Sigmoid colon (tissue), 6 donors: ENCODE measurements at regions not wholly inside any gene's neighbourhood (a gene's known extent, or its start where the extent isn't known, plus 50 kb on each side); places are given as distances from the start of the nearest gene placed in this dataset.
A peak's percentile ranks its signal among the peaks of the same experiment; 100 is the strongest.

Source experiments
- DNase-seq: peaks from one replicate; pipeline ENCODE4 v3.0.0-alpha.2; 2019
- H3K27ac ChIP-seq, 4 donors: fragments of 200-600 bp; sonication (generic); one replicate each; pipeline ENCODE4 v1.5.1; 2016 to 2019; ENCODE audit warnings: mild to moderate bottlenecking in 1 of 4
- H3K27me3 ChIP-seq, 3 donors: fragments of 200-600 bp; sonication (generic); one replicate each; pipeline ENCODE4 v1.5.1; 2019; ENCODE audit warnings: mild to moderate bottlenecking in 1 of 3
- H3K36me3 ChIP-seq, 4 donors: fragments of 200-600 bp; sonication (generic); one replicate each; pipeline ENCODE4 v1.5.1; 2016 to 2019
- H3K4me1 ChIP-seq, 4 donors: fragments of 200-600 bp; sonication (generic); one replicate each; pipeline ENCODE4 v1.5.1; 2017 to 2019
- H3K4me3 ChIP-seq, 4 donors: fragments of 200-600 bp; sonication (generic); one replicate each; pipeline ENCODE4 v1.5.1; 2017 to 2019; ENCODE audit warnings: mild to moderate bottlenecking in 2 of 4, moderate library complexity in 1 of 4
- H3K9me3 ChIP-seq, 4 donors: fragments of 200-600 bp in 3 of 4; sonication (generic) in 3 of 4; one replicate each; pipeline versions ENCODE4 v1.5.1 to v1.6.1; 2013 to 2019
- EP300 ChIP-seq, 4 donors: sonication (generic); formaldehyde crosslinking; IDR thresholded peaks; one replicate each; pipeline ENCODE4 v1.6.1; 2017; ENCODE audit warnings: antibody characterized with exemption in 4 of 4
- POLR2A ChIP-seq, 2 donors: fragments of 450-650 bp; IDR thresholded peaks; one replicate each; pipeline ENCODE4 v1.6.1; 2016; ENCODE audit warnings: antibody characterized with exemption in 2 of 2, mild to moderate bottlenecking in 2 of 2, moderate library complexity in 2 of 2
- POLR2AphosphoS5 ChIP-seq, 4 donors: sonication (generic); formaldehyde crosslinking; IDR thresholded peaks; one replicate each; pipeline ENCODE4 v1.6.1; 2017; ENCODE audit warnings: antibody characterized with exemption in 4 of 4
- WGBS, 2 donors: extraction: QIAGEN DNeasy Blood & Tissue Kit; methylation state at CpG; one replicate each; pipeline ENCODE4 v1.1.7; 2013; 5-methylcytosine and 5-hydroxymethylcytosine counted together
- intact Hi-C: fragments of 100-400 bp; cut with DNase I; formaldehyde crosslinking; loops from one replicate; pipeline ENCODE4 v1.15.1; 2023
- TF ChIP-seq, protein P1 (sequence below), 4 experiments: fragments of 450-650 bp in 3 of 4; fragments of 200-600 bp in 1 of 4; IDR thresholded peaks; one replicate each; pipeline ENCODE4 v1.5.1; 2016 to 2019; ENCODE audit warnings: antibody characterized with exemption in 4 of 4, mild to moderate bottlenecking in 3 of 4, moderate library complexity in 2 of 4
- donor health status: healthy with polysubstance abuse.
- donor health status: healthy.

DNA sequence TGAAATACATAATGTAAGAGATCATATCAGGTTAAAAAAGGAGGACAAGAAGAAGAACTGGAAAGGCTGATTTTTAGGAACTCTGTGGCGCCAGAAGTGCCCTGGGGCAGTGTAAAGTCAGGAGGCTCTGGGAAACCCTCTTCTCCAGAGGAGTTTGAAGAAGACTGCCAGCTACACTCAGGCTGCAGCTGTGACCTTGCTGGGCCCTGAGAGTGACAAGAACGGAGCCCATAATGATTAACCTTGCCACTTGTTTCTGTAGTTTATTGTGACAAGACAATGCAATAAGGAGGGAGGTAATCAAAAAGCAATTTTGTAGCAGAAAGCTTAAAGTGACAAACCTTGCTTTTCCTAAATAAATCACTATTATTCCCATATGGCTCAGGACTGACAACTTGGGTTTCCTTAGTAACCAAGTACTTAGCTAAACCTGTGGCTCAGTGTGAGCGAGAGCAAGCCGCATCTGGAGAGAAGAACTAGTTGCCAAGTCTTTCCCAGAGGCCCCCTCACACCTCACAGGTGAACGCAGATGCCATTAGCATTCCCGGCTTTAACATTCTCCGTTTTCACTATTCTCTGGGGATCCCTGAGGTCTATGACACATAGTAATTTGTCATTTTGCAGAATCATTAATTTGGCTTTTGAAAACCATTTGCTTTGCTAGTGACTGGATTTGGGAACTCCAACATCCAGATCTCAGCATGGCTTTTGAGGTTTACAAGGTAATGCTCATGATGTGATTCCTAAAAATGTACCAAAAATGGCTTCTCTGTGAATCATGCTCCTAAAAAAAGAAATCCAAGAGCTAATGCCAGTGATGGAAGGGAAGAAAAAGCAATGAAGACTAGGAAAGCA lies 115.9 kb downstream of the OMA1 start:
- 82 to 85% methylated on average over 7 of the region's 7 CpGs for WGBS, 2 donors
- intact Hi-C loops = no loop called here
- Histone ChIP-seq H3K4me1 (peaks cover 0 to 9% (median 1%) of the 10 kb centered on the region in 4 donors), H3K9me3 (no peaks in the 10 kb centered on the region), H3K27ac (no peak overlapping the region), H3K4me3 (no peak overlapping the region), H3K27me3 (no peaks in the 10 kb centered on the region), H3K36me3 (peaks cover 0 to 4% (median 0%) of the 10 kb centered on the region in 4 donors)
- TF ChIP-seq POLR2A (IDR thresholded peaks at IDR 0.05) = no peak
- TF ChIP-seq, protein P1, sequence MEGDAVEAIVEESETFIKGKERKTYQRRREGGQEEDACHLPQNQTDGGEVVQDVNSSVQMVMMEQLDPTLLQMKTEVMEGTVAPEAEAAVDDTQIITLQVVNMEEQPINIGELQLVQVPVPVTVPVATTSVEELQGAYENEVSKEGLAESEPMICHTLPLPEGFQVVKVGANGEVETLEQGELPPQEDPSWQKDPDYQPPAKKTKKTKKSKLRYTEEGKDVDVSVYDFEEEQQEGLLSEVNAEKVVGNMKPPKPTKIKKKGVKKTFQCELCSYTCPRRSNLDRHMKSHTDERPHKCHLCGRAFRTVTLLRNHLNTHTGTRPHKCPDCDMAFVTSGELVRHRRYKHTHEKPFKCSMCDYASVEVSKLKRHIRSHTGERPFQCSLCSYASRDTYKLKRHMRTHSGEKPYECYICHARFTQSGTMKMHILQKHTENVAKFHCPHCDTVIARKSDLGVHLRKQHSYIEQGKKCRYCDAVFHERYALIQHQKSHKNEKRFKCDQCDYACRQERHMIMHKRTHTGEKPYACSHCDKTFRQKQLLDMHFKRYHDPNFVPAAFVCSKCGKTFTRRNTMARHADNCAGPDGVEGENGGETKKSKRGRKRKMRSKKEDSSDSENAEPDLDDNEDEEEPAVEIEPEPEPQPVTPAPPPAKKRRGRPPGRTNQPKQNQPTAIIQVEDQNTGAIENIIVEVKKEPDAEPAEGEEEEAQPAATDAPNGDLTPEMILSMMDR (IDR thresholded peaks at IDR 0.05) = no peak
- no peak for TF ChIP-seq EP300 (IDR thresholded peaks at IDR 0.05)
- TF ChIP-seq POLR2AphosphoS5 (IDR thresholded peaks at IDR 0.05) = no peak
- DNase-seq = no peak

DNA sequence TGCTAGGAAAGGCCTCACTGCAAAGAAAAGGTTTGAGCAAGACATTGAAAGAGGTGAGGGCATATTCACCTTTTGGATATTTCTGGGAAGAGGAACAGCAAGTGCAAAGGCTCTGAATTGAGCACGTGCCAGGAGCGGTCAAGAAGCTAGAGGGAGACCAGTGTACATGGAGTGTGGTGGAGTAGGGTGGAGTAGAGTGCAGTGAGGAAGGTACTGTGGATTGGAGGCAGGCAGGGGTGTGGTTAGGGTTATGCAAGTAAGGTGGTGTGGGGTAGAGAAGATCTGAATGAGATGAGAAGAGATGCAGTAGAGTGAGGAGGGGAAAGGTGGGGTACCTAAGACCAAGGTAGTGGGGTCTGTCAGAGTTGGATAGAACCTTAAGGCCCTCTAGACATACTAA lies 119.6 kb downstream of the OMA1 start:
- WGBS, 2 donors = 52 to 83% methylated on average over 2 of the region's 2 CpGs
- TF ChIP-seq POLR2A (IDR thresholded peaks at IDR 0.05) (no peak), EP300 (IDR thresholded peaks at IDR 0.05) (no peak), POLR2AphosphoS5 (IDR thresholded peaks at IDR 0.05) (no peak)
- Histone ChIP-seq H3K27me3 (no peaks in the 10 kb centered on the region), H3K4me1 (no peaks in the 10 kb centered on the region), H3K4me3 (no peak overlapping the region), H3K27ac (no peak overlapping the region), H3K36me3 (peaks cover 0 to 4% (median 0%) of the 10 kb centered on the region in 4 donors), H3K9me3 (no peaks in the 10 kb centered on the region)
- intact Hi-C loops = no loop called here
- no peak for DNase-seq

DNA sequence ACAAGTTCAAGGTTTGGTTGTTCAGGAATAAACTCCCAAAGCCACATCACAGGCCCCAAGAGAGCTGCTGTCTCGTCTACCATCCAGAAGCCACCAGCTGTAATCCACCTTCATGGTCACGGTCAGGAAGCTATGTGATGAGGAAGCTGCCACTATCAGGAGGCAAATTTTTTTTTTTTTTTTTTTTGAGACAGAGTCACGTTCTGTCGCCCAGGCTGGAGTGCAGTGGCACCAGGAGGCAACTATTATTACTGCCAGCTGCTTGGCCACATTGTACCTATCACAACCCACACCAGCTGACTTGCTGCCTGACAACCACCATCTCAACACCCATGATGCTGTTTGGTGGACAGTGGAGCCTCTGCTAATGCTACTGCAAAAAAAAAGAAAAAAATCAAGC lies 124.1 kb downstream of the OMA1 start:
- Histone ChIP-seq H3K9me3 (no peaks in the 10 kb centered on the region), H3K4me1 (no peaks in the 10 kb centered on the region), H3K36me3 (peaks cover 0 to 3% (median 0%) of the 10 kb centered on the region in 4 donors), H3K4me3 (no peak overlapping the region), H3K27me3 (no peaks in the 10 kb centered on the region), H3K27ac (no peak overlapping the region)
- 83 to 91% methylated on average over 4 of the region's 4 CpGs for WGBS, 2 donors
- no peak for DNase-seq
- intact Hi-C loops = no loop called here
- TF ChIP-seq, protein P1 (IDR thresholded peaks at IDR 0.05) = no peak
- TF ChIP-seq POLR2AphosphoS5 (IDR thresholded peaks at IDR 0.05) = no peak

DNA sequence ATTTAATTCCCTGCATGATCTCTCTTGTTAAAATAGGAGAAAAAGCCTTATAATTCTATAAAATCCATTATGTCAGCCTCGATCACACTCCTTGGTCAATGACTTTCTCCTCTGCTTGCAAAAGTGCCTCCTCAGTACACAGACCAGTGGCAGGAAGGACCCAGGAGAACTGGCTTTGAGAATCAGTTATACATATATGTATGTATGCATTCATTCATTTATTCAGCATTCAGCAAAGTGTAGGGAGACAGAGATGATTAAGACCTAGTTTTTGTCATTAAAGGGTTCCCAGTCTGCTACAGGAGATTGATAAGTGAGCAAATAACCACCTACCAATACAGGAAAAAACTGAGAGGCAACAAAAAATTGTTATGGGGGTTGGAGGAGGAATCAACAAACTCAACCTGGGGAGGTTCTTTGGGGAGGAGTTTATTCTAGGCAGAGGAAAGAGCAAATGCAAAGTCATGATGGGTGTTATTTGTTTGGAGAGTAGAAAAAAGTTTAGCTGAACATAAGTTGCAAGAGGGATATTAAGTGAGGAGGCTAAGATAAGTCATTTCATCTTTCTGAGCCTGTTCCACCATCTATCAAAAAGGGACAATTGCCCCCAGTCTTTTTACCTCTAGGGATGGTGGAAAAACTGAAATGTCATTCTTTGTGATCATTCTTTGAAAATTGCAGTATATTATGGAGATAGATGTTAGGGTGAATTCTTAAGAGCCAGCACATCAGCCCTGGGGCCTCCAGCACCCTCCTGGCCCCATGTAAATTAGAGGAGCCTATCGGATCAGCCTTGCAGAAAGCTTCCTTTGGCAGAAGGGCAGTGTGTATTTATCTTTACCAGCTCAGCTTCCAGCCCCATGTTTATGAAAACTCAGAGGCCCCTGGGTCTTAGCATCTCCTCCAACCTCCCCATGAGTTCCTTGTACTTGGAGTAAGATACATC lies 128.0 kb downstream of the OMA1 start:
- Histone ChIP-seq H3K9me3 (no peaks in the 10 kb centered on the region), H3K4me1 (no peaks in the 10 kb centered on the region), H3K36me3 (no peaks in the 10 kb centered on the region), H3K4me3 (no peak overlapping the region), H3K27me3 (no peaks in the 10 kb centered on the region), H3K27ac (no peak overlapping the region)
- TF ChIP-seq, protein P1 (IDR thresholded peaks at IDR 0.05) = no peak
- TF ChIP-seq POLR2A (IDR thresholded peaks at IDR 0.05) (no peak), POLR2AphosphoS5 (IDR thresholded peaks at IDR 0.05) (no peak), EP300 (IDR thresholded peaks at IDR 0.05) (no peak)
- 81 to 89% methylated on average over 2 of the region's 2 CpGs for WGBS, 2 donors
- intact Hi-C loops = no loop called here
- no peak for DNase-seq

DNA sequence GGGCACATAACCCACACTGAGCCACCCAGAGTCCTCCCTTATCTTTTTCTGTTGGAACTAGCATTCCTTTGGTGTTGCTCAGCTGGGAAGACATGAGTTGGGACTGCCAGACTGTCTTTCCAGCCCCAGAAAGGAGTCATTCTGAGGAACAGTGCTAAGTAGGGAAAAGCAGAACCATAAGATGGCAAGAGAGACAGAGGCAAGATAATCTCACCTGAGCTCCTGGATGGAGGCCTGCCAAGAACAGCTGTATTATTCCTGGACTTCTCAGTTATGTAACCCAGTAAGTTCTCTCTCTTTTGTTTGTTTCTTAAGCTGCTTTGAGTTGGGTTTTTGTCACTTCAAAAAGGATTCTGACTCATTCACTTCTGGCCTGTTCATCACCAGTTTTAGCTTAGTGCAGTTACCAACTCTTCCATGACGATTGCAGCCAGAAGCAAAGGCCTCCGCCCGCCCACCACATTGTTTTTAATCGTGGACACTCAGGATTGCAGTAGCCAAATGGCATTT lies 134.4 kb downstream of the OMA1 start:
- no peak for DNase-seq
- WGBS, 2 donors = 84 to 87% methylated on average over 4 of the region's 4 CpGs
- no peaks in the 10 kb centered on the region for H3K27me3 ChIP-seq
- no peaks in the 10 kb centered on the region for H3K9me3 ChIP-seq
- TF ChIP-seq EP300 (IDR thresholded peaks at IDR 0.05) (no peak), POLR2AphosphoS5 (IDR thresholded peaks at IDR 0.05) (no peak), POLR2A (IDR thresholded peaks at IDR 0.05) (no peak)
- TF ChIP-seq, protein P1 (IDR thresholded peaks at IDR 0.05) = no peak
- H3K36me3 ChIP-seq = no peaks in the 10 kb centered on the region
- no peak overlapping the region for H3K4me3 ChIP-seq
- peaks cover 0 to 36% (median 31%) of the 10 kb centered on the region in 4 donors for H3K4me1 ChIP-seq
- H3K27ac ChIP-seq = peak overlapping the region in 1 of 4 donors; percentile 33
- intact Hi-C loops = no loop called here
